NT2/D1 (cell line): ENCODE measurements at regions not wholly inside any gene's neighbourhood (a gene's known extent, or its start where the extent isn't known, plus 50 kb on each side); places are given as distances from the start of the nearest gene placed in this dataset.
"Not testable (repeated sequence)": the region's sequence is repeated elsewhere in the genome, so short reads cannot be mapped to it uniquely, and the experiment has no call there.

ENCODE experiments used
- SUZ12 ChIP-seq: IDR thresholded peaks from 2 replicates; pipeline ENCODE4 v1.6.1; 2011; ENCODE audit not compliant: insufficient read length, insufficient read depth; ENCODE audit errors: extremely low read depth
- ZNF274 ChIP-seq: IDR thresholded peaks from 2 replicates; pipeline ENCODE4 v1.6.1; 2011; ENCODE audit warnings: mild to moderate bottlenecking, low read depth, low read length

- not testable (repeated sequence) for TF ChIP-seq SUZ12, ZNF274
These were observed 94.7 kb upstream of the IPO9 start for GRCh38 chr1:201734221-201734620.
